ENCODE measurements at regions not wholly inside any gene's neighbourhood (a gene's known extent, or its start where the extent isn't known, plus 50 kb on each side); places are given as distances from the start of the nearest gene placed in this dataset.

DNA sequence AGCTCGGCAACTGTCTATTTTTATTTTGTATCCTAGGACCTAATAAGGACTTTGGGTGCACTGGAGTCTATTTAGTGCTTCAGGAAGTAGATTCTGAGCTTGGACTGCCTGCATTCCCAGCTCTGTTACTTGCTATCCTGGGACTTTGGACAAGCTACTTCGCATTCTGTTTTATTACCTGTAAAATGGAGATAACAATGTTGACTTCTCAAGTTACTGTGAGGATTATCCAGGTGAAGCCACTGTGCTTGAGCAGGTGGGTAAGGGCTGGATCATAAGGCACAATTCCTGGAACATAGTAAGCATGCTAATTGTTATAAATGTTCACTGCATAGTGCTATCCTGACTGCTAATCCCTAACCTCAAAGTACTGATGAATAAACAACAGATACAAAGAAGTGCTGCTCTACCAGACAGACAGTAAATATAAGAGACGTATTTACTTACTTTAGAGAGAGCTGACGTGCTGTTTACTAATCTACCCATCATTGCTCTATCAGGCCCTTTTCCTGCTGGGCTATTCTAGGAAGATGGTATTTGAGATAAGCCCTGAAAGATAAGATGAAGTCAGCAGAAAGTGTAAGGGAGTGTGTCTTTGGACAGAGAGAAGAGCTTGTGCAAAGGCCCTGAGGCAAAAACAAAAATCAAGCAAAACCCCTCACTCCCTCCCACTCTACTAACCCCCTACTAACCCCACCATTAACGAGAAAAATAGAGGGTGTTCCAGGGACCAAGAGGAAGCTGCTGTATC lies 50.8 kb upstream of the FLT1 start:
- BruUV-seq (replicated peaks), result no TSS peak
- Histone ChIP-seq H3K4me1 (ENCODE audit: insufficient read depth, low read length, poor library complexity, severe bottlenecking) (no peaks in the 10 kb centered on the region), H3K27ac (ENCODE audit: low read depth, low read length, poor library complexity, severe bottlenecking) (no peak overlapping the region), H3K36me3 (ENCODE audit: insufficient read depth, low read length, poor library complexity, severe bottlenecking) (no peaks in the 10 kb centered on the region), H3K4me3 (ENCODE audit: low read depth, low read length, poor library complexity, severe bottlenecking) (no peak overlapping the region), H3K27me3 (replicated peaks; ENCODE audit: insufficient read depth, low read depth, low read length, poor library complexity) (no peaks in the 10 kb centered on the region), H3K9me3 (ENCODE audit: low read depth, low read length, poor library complexity, severe bottlenecking) (no peaks in the 10 kb centered on the region)
- CTCF ChIA-PET, result no interaction called here
- POLR2A ChIA-PET (ENCODE audit: low non-redundant PET), result no interaction called here
- no peak for TF ChIP-seq EZH2 (IDR thresholded peaks at IDR 0.05; ENCODE audit: borderline replicate concordance, low read depth, low read length, poor library complexity, severe bottlenecking)
- no peak for TF ChIP-seq CTCF (conservative IDR thresholded peaks at IDR 0.05; ENCODE audit: low read depth, low read length)
- intact Hi-C loops (cut with micrococcal nuclease; ENCODE audit: unreplicated experiment), result loop anchor here (10.0 kb wide), 1 partner anchor 249 kb away; no protein-coding TSS in a partner anchor
- no peak for DNase-seq (ENCODE audit: low spot score)

Measured in A673 (cell line).